Keratinocyte (primary cell): ENCODE measurements at regions not wholly inside any gene's neighbourhood (a gene's known extent, or its start where the extent isn't known, plus 50 kb on each side); places are given as distances from the start of the nearest gene placed in this dataset.

ENCODE experiments used
- DNase-seq: peaks from one replicate; pipeline ENCODE4 v3.0.0-alpha.2; 2011; ENCODE audit warnings: low read depth, missing footprints, low spot score
- FAIRE-seq: peaks from 2 replicates; lab custom pipeline; 2011; peaks lifted over from hg19 to GRCh38; lab: Jason Lieb, UNC
- H2AFZ ChIP-seq: 2 replicates; pipeline ENCODE4 v1.6.0; 2012; ENCODE audit warnings: low read length, control low read depth, inconsistent platforms; ENCODE audit not compliant: control insufficient read depth
- H3K27ac ChIP-seq: 2 replicates; pipeline ENCODE4 v1.5.1; 2011; ENCODE audit warnings: low read length; ENCODE audit not compliant: control insufficient read depth, insufficient read depth
- H3K27me3 ChIP-seq: 3 replicates; pipeline ENCODE4 v1.6.0; 2011; ENCODE audit warnings: low read length; ENCODE audit not compliant: control insufficient read depth, insufficient read depth; ENCODE audit errors: extremely low read depth
- H3K36me3 ChIP-seq, 2 experiments: 2 replicates in 1 of 2; 3 replicates in 1 of 2; pipeline ENCODE4 v1.5.1; 2011; ENCODE audit warnings: low read length in 2 of 2, mild to moderate bottlenecking in 1 of 2; ENCODE audit not compliant: control insufficient read depth in 2 of 2, insufficient read depth in 2 of 2; ENCODE audit errors: extremely low read depth in 1 of 2
- H3K4me1 ChIP-seq: 3 replicates; pipeline ENCODE4 v1.5.1; 2011; ENCODE audit warnings: low read length; ENCODE audit not compliant: control insufficient read depth, insufficient read depth; ENCODE audit errors: extremely low read depth
- H3K4me2 ChIP-seq: 3 replicates; pipeline ENCODE4 v1.6.0; 2011; ENCODE audit warnings: low read depth, low read length; ENCODE audit not compliant: control insufficient read depth, insufficient read depth; ENCODE audit errors: extremely low read depth
- H3K4me3 ChIP-seq, 3 experiments: fragments of 200-600 bp in 1 of 3; sonication (generic) in 1 of 3; 2 replicates in 2 of 3; 3 replicates in 1 of 3; pipeline ENCODE4 v1.5.1; 2011 to 2016; ENCODE audit warnings: low read length in 3 of 3, mild to moderate bottlenecking in 3 of 3, control low read depth in 2 of 3, inconsistent platforms in 1 of 3, low read depth in 1 of 3, mixed read lengths in 1 of 3, mixed run types in 1 of 3, moderate library complexity in 1 of 3; ENCODE audit not compliant: control insufficient read depth in 2 of 3, insufficient read depth in 2 of 3; ENCODE audit errors: extremely low read depth in 1 of 3
- H3K79me2 ChIP-seq: 2 replicates; pipeline ENCODE4 v1.6.0; 2012; ENCODE audit warnings: low read length; ENCODE audit not compliant: control insufficient read depth, insufficient read depth
- H3K9ac ChIP-seq: 3 replicates; pipeline ENCODE4 v1.6.0; 2011; ENCODE audit warnings: low read length; ENCODE audit not compliant: control insufficient read depth, insufficient read depth; ENCODE audit errors: extremely low read depth
- H3K9me1 ChIP-seq: 3 replicates; pipeline ENCODE4 v1.6.0; 2011; ENCODE audit warnings: low read length; ENCODE audit not compliant: control insufficient read depth, insufficient read depth; ENCODE audit errors: extremely low read depth
- H3K9me3 ChIP-seq: 2 replicates; pipeline ENCODE4 v1.5.1; 2012; ENCODE audit warnings: low read depth, low read length; ENCODE audit not compliant: control insufficient read depth
- H4K20me1 ChIP-seq: 3 replicates; pipeline ENCODE4 v1.6.0; 2011; ENCODE audit warnings: low read length; ENCODE audit not compliant: control insufficient read depth, insufficient read depth; ENCODE audit errors: extremely low read depth
- CTCF ChIP-seq, 3 experiments: IDR thresholded peaks in 1 of 3; conservative IDR thresholded peaks in 1 of 3; optimal IDR thresholded peaks in 1 of 3; 2 replicates in 2 of 3; 3 replicates in 1 of 3; pipeline versions ENCODE3 to v1.5.1; 2011; ENCODE audit warnings: low read length in 3 of 3, mild to moderate bottlenecking in 3 of 3, moderate library complexity in 2 of 3, control low read depth in 1 of 3, inconsistent platforms in 1 of 3; ENCODE audit not compliant: insufficient read depth in 2 of 3; ENCODE audit errors: extremely low read depth in 1 of 3
- EZH2 ChIP-seq: IDR thresholded peaks from one replicate; pipeline ENCODE4 v1.6.1; 2012; ENCODE audit warnings: inconsistent platforms, mild to moderate bottlenecking, low read length, moderate library complexity
- dilution Hi-C: fragments of 300-500 bp; cut with MboI; formaldehyde crosslinking; loops from one replicate; pipeline ENCODE4 v1.7.0; 2020; ENCODE audit warnings: low sequenced_read_pairs; ENCODE audit not compliant: extremely low pct_ligation_motif_present

GRCh38 chr5:130455175-130455574, 550.9 kb downstream of the CHSY3 start:
- Histone ChIP-seq H4K20me1 (no peaks in the 10 kb centered on the region), H3K27me3 (no peaks in the 10 kb centered on the region), H3K9me1 (no peaks in the 10 kb centered on the region), H3K4me2 (no peak overlapping the region), H3K79me2 (no peaks in the 10 kb centered on the region), H3K27ac (no peak overlapping the region), H3K4me1 (no peaks in the 10 kb centered on the region), H3K9ac (no peak overlapping the region), H2AFZ (no peak overlapping the region), H3K9me3 (no peaks in the 10 kb centered on the region), H3K36me3 (no peaks in the 10 kb centered on the region), H3K4me3 (no peak overlapping the region)
- FAIRE-seq (no peak), DNase-seq (no peak)
- dilution Hi-C loops: no loop called here
- no peak for TF ChIP-seq CTCF (optimal IDR thresholded peaks at IDR 0.05 in 1 of 3, IDR thresholded peaks at IDR 0.05 in 1 of 3, conservative IDR thresholded peaks at IDR 0.05 in 1 of 3; ENCODE audit: extremely low read depth in 1 of 3, insufficient read depth in 2 of 3, low read length in 3 of 3)
- no peak for TF ChIP-seq EZH2

GRCh38 chr5:130452744-130453143, 548.5 kb downstream of the CHSY3 start:
- Histone ChIP-seq H3K36me3 (no peaks in the 10 kb centered on the region), H3K4me1 (no peaks in the 10 kb centered on the region), H3K79me2 (no peaks in the 10 kb centered on the region), H3K9me1 (no peaks in the 10 kb centered on the region), H3K4me3 (no peak overlapping the region), H3K27ac (no peak overlapping the region), H3K4me2 (no peak overlapping the region), H3K27me3 (no peaks in the 10 kb centered on the region), H4K20me1 (no peaks in the 10 kb centered on the region), H3K9ac (no peak overlapping the region), H3K9me3 (no peaks in the 10 kb centered on the region), H2AFZ (no peak overlapping the region)
- FAIRE-seq: no peak
- DNase-seq: no peak
- dilution Hi-C loops: no loop called here
- TF ChIP-seq CTCF (optimal IDR thresholded peaks at IDR 0.05 in 1 of 3, IDR thresholded peaks at IDR 0.05 in 1 of 3, conservative IDR thresholded peaks at IDR 0.05 in 1 of 3; ENCODE audit: extremely low read depth in 1 of 3, insufficient read depth in 2 of 3, low read length in 3 of 3): no peak
- TF ChIP-seq EZH2: no peak
